Endometrium (tissue), 2 donors: ENCODE measurements at regions not wholly inside any gene's neighbourhood (a gene's known extent, or its start where the extent isn't known, plus 50 kb on each side); places are given as distances from the start of the nearest gene placed in this dataset.

ENCODE experiments used
- FAIRE-seq: peaks from 2 replicates; lab custom pipeline; 2012; peaks lifted over from hg19 to GRCh38; lab: Jason Lieb, UNC
- donor health status: control.
- donor health status: control.

- no peak for FAIRE-seq
These were observed 1228.6 kb upstream of the EYS start for GRCh38 chr6:66935612-66936011.

DNA sequence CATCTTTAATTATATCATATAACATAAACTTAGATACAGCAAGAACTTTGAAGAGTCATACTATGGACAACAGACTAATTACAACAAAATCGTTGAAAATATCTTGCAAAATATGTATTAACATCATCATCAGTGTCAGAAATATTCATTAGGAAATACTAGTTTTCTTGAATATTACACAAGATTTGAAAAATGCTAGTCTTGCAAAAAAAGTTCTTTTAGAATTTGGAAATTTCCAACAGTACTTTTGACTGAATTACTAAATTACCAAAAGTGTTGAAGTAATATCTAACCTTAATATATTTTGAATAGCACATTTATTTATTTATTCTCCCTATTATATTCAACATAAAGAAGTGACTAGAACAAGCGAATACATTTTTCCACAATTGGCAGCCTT is 1224.8 kb upstream of the EYS start:
- no peak for FAIRE-seq

- no peak for FAIRE-seq
These were observed 1223.7 kb upstream of the EYS start for GRCh38 chr6:66930559-66931290.

- FAIRE-seq = no peak
These were observed 1219.0 kb upstream of the EYS start for GRCh38 chr6:66926060-66926459.

DNA sequence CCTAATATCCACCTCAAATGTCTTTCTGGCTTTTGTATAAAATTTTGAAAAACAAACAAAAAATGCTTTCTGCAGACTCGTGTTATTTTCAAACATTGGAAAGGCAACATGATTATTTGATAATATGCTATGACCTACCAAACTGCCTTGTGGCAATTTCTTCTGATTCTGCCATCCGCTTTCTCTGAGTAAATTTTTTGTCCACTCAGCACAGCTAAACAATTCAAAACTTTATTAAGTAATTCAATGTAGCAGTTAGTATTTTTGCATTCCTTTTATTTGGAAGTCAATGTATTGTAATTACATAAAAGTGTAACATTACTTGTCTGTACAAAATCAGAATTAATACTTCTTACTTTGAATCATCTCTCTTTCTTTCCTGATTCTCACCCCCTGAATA is 1206.6 kb upstream of the EYS start:
- FAIRE-seq = no peak

DNA sequence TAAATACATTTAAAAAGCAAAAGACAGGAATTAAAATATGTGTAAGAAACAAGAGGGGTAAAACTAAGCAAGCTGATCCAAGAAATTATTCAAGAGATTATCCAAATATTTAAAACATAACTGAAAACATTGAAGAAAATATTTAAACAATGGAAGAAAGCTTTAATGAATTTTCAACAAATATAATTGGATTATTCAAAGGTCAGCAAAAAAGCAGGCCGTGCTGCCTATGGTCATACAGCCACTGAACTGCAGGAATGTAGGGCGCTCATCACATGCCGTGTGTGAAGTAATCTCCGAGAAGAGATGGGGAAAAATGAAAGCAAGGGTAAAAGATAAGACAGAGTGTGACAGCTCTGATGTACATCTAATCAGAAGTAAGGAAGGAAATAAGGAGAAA is 1195.4 kb upstream of the EYS start:
- FAIRE-seq = no peak

GRCh38 chr6:66900133-66901083 is 1193.4 kb upstream of the EYS start:
- no peak for FAIRE-seq

DNA sequence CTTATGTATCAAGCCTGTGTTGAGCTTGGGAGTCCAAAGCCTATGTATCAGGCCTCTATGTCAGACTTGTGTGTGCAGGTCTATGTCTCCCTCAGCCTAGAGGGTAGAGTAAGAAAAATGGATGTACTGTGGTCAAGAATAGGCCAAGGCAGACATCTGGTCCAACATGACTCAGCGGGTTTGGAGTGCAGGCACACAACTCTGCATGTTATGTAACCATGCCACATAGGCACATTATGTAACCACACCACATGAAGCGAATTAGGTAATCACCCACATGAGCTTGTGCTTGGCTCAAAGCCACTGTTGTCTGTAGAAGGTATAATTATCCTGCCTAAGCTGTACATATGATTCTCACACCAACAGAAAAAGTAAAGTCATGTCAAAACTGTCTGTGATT is 1190.5 kb upstream of the EYS start:
- no peak for FAIRE-seq

GRCh38 chr6:66896415-66896814 is 1189.4 kb upstream of the EYS start:
- FAIRE-seq = no peak

GRCh38 chr6:66883453-66883852 is 1176.4 kb upstream of the EYS start:
- FAIRE-seq = no peak

- no peak for FAIRE-seq
These were observed 1159.8 kb upstream of the EYS start for GRCh38 chr6:66866801-66867200.

GRCh38 chr6:66865771-66866170 is 1158.7 kb upstream of the EYS start:
- no peak for FAIRE-seq

- FAIRE-seq = no peak
These were observed 1154.0 kb upstream of the EYS start for GRCh38 chr6:66861007-66861541.

GRCh38 chr6:66860328-66860727 is 1153.3 kb upstream of the EYS start:
- FAIRE-seq = no peak

DNA sequence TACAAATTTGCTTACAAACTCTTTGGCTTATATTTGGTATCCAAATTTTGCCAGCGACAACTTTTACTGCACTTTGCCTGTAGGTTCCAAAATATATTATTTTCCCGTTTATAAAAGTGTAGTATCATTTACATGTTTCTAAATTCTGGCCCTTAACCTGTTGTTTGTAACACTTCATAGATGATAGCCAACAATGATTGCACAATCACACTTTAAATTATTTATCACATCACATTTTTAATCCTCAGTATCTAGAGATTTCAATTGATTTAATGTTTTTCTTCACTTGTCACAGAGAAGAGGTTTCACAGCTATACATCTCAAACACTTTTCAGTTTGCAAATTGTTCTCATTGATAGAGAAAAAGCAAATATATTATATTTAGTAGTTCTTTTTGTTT is 1151.2 kb upstream of the EYS start:
- FAIRE-seq = no peak

DNA sequence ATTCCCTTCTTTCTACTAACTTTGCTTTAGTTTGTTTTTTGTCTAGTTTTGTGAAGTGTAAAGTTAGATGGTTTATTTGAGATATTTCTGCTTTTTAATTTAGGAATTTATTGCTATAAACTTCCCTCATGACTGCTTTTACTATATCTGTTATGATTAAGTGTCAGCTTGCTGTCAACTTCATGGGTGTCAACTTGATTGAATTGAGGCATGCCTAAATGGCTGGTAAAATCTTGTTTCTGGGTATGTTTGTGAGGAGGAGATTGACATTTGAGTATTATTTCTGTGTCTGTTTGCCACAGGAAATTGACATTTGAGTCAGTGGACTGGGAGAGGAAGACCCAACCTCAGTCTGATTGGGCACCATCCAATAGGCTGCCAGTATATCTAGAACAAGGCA is 1147.0 kb upstream of the EYS start:
- FAIRE-seq = no peak

GRCh38 chr6:66851930-66852329 is 1144.9 kb upstream of the EYS start:
- FAIRE-seq = peak; percentile 4

DNA sequence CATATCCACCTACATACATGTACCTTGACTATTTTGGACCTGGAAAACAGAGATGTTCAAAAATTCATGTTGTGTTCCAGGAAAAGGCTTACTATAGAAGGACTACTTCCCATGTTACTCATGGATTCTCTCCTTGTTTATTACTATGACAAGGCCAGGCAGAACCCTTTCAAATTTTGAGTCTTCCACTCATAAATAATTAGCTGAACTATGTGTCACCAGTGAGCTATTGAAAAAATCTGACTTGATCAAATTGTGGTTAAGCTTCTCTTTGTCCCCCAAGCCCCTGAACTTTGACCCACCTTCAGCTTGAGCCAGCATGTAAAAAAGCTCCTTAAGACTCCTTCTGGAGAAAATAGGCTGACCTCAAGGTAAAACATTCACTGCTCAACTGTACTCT is 1142.8 kb upstream of the EYS start:
- no peak for FAIRE-seq

DNA sequence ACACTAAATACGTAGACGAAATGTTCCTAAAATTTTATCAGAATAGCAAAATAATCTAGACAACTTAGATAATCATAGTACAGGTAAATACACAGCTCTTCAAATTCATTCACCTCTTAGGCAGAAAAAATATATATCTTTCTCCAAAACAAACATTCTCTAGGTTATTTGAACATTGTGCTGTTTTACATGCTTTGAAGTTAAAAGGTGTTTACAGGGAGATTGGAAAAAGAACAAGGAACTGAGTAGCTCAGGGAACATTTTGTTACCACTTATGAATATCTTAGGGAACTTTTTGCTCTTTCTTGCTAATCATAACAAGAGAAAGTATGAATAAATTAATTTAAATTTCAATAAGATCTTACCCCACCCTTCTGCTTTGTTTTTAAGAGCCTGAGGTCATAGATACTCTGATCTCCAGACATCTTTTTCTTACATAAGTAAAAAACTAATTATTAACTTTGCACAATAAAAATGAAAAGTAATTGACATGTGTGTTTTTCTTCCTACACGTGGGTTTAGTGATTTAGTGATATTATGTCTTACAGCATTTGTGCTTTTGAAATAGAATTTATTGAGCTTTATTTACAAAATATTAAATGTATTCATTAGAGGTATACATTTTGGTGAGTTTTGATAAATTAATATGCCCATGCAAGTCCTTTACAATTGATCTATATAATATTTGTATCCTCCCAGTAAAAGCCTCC is 1141.4 kb upstream of the EYS start:
- no peak for FAIRE-seq

GRCh38 chr6:66838764-66839163 is 1131.7 kb upstream of the EYS start:
- FAIRE-seq = no peak

DNA sequence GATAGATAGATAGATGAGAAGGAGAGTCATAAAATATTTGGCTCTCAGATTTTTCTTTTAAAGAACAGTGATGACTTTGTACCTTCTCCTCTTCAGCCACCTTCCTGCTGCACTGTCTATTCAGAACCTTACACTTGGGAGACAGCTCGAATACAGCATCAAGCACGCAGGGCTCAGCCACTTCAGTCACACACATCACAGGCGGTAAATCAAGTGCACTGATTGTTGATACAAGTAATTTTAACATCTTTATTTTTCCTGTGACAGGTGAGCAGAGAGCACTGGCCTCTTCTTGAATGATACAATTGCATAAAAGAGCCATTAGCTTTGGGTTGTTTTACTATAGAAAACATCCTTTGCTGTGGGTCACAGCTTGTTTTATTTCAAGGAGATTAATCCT is 1118.5 kb upstream of the EYS start:
- no peak for FAIRE-seq

DNA sequence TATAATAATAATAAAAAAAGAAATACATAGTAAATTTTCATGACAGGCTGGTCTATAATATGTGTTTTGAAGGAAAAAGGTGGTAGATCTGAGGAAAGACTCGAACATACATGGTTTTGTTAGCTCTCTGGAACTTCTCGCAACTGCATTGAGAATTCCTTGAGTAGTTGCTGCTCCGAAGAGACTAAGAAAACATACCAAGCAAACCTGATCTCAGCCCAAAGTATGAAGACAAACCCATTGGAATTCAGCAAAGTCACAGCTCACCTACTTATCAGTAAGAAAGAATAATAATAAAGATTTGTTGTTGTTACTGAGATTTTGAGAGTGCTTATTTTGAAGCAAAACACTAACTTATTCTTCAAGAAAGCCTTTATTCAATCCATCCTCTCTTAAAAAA is 1107.1 kb upstream of the EYS start:
- FAIRE-seq = no peak

DNA sequence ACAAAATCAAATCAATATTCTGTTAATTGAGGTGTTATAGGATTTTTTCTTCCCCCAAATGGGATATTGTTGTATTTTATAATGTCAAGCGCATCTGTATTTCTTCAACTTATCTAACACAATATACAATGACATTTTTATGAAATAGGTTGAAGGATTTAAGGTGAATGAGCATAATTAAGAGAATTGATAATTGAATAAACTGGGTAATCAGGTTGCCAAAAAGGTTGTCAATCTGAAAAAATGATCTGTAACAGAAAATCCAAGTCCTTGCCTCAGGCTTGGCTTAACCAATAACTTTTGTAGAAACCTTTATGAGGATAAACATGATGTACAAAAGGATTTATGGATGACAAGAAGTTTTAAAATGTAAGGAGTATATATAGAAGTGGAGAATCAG is 1101.7 kb upstream of the EYS start:
- no peak for FAIRE-seq
